ENCODE measurements at regions not wholly inside any gene's neighbourhood (a gene's known extent, or its start where the extent isn't known, plus 50 kb on each side); places are given as distances from the start of the nearest gene placed in this dataset.

DNA sequence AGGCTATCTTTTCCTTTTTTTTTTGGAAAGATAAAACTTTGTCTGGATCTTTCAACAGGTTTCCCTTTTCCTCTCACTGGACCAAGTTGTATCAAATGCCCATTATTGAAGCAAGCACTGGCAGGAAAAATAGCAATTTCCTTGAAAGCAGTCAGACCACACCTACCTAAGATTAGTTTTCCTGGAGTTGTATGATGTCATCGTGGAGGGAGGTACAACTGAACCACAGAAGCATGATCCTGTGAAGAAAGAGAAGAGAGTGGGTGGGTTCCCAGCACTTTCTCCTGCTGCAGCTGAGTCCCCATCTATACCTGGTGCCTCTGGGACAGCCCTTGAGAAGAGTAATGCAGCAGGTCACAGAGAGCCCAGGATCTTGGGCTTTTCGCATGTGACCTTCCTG is 63.6 kb upstream of the ERCC4 start:
- Histone ChIP-seq H3K79me2 (ENCODE audit: insufficient read depth, low read length) (no peaks in the 10 kb centered on the region), H4K5ac (ENCODE audit: insufficient read length, low read depth, low read length) (no peak overlapping the region), H4K20me1 (ENCODE audit: control insufficient read depth, insufficient read depth, insufficient read length) (no peaks in the 10 kb centered on the region), H3K4ac (ENCODE audit: low read depth, low read length) (no peak overlapping the region), H3K18ac (ENCODE audit: insufficient read length, low read depth, low read length) (no peak overlapping the region), H2AK5ac (ENCODE audit: insufficient read length, low read length) (no peak overlapping the region), H2BK12ac (ENCODE audit: insufficient read length, low read depth, low read length) (no peak overlapping the region), H3K56ac (ENCODE audit: insufficient read length, low read depth, low read length) (no peak overlapping the region), H3K79me1 (ENCODE audit: insufficient read depth, low read depth, low read length, poor library complexity, severe bottlenecking) (no peaks in the 10 kb centered on the region), H3K9me3 (ENCODE audit: control insufficient read depth, low read depth, low read length) (no peaks in the 10 kb centered on the region), H2BK15ac (ENCODE audit: low read depth, low read length) (no peak overlapping the region), H3K27ac (ENCODE audit: insufficient read length, low read depth, low read length) (no peak overlapping the region), H4K8ac (replicated peaks; ENCODE audit: insufficient read length, low read depth, low read length) (no peak overlapping the region), H2BK120ac (ENCODE audit: low read depth, low read length, poor library complexity, severe bottlenecking) (no peak overlapping the region), H3K23ac (ENCODE audit: insufficient read length, low read depth, low read length) (no peak overlapping the region), H3K9ac (ENCODE audit: extremely low read depth, insufficient read length, low read length) (no peak overlapping the region), H2BK20ac (ENCODE audit: low read depth, low read length, poor library complexity, severe bottlenecking) (no peak overlapping the region), H3K4me2 (ENCODE audit: insufficient read depth, insufficient read length, low read length) (no peak overlapping the region), H2AFZ (ENCODE audit: low read length) (no peak overlapping the region), H3K27me3 (ENCODE audit: insufficient read depth, low read length) (no peaks in the 10 kb centered on the region), H4K91ac (ENCODE audit: insufficient read length, low read depth, low read length) (no peak overlapping the region), H3K23me2 (ENCODE audit: insufficient read length, low read depth, low read length, poor library complexity, severe bottlenecking) (no peaks in the 10 kb centered on the region), H3T11ph (ENCODE audit: low read length) (no peak overlapping the region), H3K14ac (ENCODE audit: insufficient read depth, low read length) (no peak overlapping the region), H2BK5ac (ENCODE audit: insufficient read length, low read length) (no peak overlapping the region), H3K4me1 (ENCODE audit: insufficient read depth, low read length) (no peaks in the 10 kb centered on the region)
- H3K27me3 Mint-ChIP-seq (ENCODE audit: low read depth), result no peaks in the 10 kb centered on the region; the same call in 1 of the 2 replicates
- H3K4me3 Mint-ChIP-seq, result no peak overlapping the region
- peaks cover 3 to 4% of the 10 kb centered on the region in 2 experiments; a peak in 2 of 4 replicates for H3K4me1 Mint-ChIP-seq
- no CpG with 5 or more reads among the region's 2 CpGs for WGBS (ENCODE audit: extremely low coverage, insufficient read length, low lambda C conversion rate)
- TF ChIP-seq, protein P1, sequence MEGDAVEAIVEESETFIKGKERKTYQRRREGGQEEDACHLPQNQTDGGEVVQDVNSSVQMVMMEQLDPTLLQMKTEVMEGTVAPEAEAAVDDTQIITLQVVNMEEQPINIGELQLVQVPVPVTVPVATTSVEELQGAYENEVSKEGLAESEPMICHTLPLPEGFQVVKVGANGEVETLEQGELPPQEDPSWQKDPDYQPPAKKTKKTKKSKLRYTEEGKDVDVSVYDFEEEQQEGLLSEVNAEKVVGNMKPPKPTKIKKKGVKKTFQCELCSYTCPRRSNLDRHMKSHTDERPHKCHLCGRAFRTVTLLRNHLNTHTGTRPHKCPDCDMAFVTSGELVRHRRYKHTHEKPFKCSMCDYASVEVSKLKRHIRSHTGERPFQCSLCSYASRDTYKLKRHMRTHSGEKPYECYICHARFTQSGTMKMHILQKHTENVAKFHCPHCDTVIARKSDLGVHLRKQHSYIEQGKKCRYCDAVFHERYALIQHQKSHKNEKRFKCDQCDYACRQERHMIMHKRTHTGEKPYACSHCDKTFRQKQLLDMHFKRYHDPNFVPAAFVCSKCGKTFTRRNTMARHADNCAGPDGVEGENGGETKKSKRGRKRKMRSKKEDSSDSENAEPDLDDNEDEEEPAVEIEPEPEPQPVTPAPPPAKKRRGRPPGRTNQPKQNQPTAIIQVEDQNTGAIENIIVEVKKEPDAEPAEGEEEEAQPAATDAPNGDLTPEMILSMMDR (conservative IDR thresholded peaks at IDR 0.05), result no peak
- H3K36me3 Mint-ChIP-seq (ENCODE audit: insufficient read depth in 1 of 3, low read depth in 3 of 3), result no peaks in the 10 kb centered on the region; a peak in 1 of 7 replicates
- no peak for DNase-seq
- H3K27ac Mint-ChIP-seq, result no peak overlapping the region
- no peaks in the 10 kb centered on the region for H3K9me3 Mint-ChIP-seq
